ENCODE measurements at regions not wholly inside any gene's neighbourhood (a gene's known extent, or its start where the extent isn't known, plus 50 kb on each side); places are given as distances from the start of the nearest gene placed in this dataset.

GRCh38 chr12:61267474-61267873 lies 992.7 kb upstream of the USP15 start:
- TF ChIP-seq, protein P1, sequence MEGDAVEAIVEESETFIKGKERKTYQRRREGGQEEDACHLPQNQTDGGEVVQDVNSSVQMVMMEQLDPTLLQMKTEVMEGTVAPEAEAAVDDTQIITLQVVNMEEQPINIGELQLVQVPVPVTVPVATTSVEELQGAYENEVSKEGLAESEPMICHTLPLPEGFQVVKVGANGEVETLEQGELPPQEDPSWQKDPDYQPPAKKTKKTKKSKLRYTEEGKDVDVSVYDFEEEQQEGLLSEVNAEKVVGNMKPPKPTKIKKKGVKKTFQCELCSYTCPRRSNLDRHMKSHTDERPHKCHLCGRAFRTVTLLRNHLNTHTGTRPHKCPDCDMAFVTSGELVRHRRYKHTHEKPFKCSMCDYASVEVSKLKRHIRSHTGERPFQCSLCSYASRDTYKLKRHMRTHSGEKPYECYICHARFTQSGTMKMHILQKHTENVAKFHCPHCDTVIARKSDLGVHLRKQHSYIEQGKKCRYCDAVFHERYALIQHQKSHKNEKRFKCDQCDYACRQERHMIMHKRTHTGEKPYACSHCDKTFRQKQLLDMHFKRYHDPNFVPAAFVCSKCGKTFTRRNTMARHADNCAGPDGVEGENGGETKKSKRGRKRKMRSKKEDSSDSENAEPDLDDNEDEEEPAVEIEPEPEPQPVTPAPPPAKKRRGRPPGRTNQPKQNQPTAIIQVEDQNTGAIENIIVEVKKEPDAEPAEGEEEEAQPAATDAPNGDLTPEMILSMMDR (IDR thresholded peaks at IDR 0.05; ENCODE audit: low read depth, low read length, missing input control): no peak
- TF ChIP-seq GABPA (IDR thresholded peaks at IDR 0.05 in 1 of 2, conservative IDR thresholded peaks at IDR 0.05 in 1 of 2) (no peak), JUND (IDR thresholded peaks at IDR 0.05) (no peak), RAD21 (IDR thresholded peaks at IDR 0.05) (no peak)
